OCI-LY1 (cell line): ENCODE measurements at regions not wholly inside any gene's neighbourhood (a gene's known extent, or its start where the extent isn't known, plus 50 kb on each side); places are given as distances from the start of the nearest gene placed in this dataset.
"Not testable (repeated sequence)": the region's sequence is repeated elsewhere in the genome, so short reads cannot be mapped to it uniquely, and the experiment has no call there.

Experiments
- H2AFZ ChIP-seq: fragments of 200-600 bp; sonication (generic), shearing (Covaris generic); 2 replicates; pipeline ENCODE4 v1.6.0; 2014; ENCODE audit warnings: antibody characterized with exemption, mild to moderate bottlenecking, low read length
- H3F3A ChIP-seq: fragments of 200-600 bp; sonication (generic), shearing (Covaris generic); 2 replicates; pipeline ENCODE4 v1.6.0; 2014; ENCODE audit warnings: mild to moderate bottlenecking, antibody characterized with exemption, low read length, moderate library complexity; ENCODE audit not compliant: insufficient read depth
- H3K27ac ChIP-seq: fragments of 200-600 bp; sonication (generic); 2 replicates; pipeline ENCODE4 v1.5.1; 2014; ENCODE audit warnings: low read length, mixed run types, mild to moderate bottlenecking, low read depth; ENCODE audit not compliant: poor library complexity, severe bottlenecking
- H3K27me3 ChIP-seq: fragments of 200-600 bp; sonication (generic); 2 replicates; pipeline ENCODE4 v1.6.0; 2014; ENCODE audit warnings: antibody characterized with exemption, mild to moderate bottlenecking, low read length, moderate library complexity; ENCODE audit not compliant: insufficient read depth
- H3K36me3 ChIP-seq: fragments of 200-600 bp; sonication (generic); 2 replicates; pipeline ENCODE4 v1.6.1; 2014; ENCODE audit warnings: mild to moderate bottlenecking, antibody characterized with exemption, low read length, moderate library complexity, mixed read lengths; ENCODE audit not compliant: insufficient read depth
- H3K4me1 ChIP-seq: fragments of 200-600 bp; sonication (generic); 2 replicates; pipeline ENCODE4 v1.5.1; 2014; ENCODE audit warnings: mild to moderate bottlenecking, low read length, moderate library complexity; ENCODE audit not compliant: insufficient read depth, severe bottlenecking
- H3K4me2 ChIP-seq: fragments of 200-600 bp; sonication (generic), shearing (Covaris generic); 2 replicates; pipeline ENCODE4 v1.6.1; 2014; ENCODE audit warnings: low read length
- H3K4me3 ChIP-seq: fragments of 200-600 bp; sonication (generic); 2 replicates; pipeline ENCODE4 v1.5.1; 2014; ENCODE audit warnings: low read length, low read depth, mild to moderate bottlenecking, mixed read lengths; ENCODE audit not compliant: poor library complexity, severe bottlenecking
- H3K79me2 ChIP-seq: fragments of 200-600 bp; shearing (Covaris generic); 2 replicates; pipeline ENCODE4 v1.6.1; 2016; ENCODE audit warnings: mixed run types, low read length, mixed read lengths; ENCODE audit not compliant: insufficient read depth
- H3K9ac ChIP-seq: fragments of 200-600 bp; sonication (generic), shearing (Covaris generic); 2 replicates; pipeline ENCODE4 v1.6.1; 2014; ENCODE audit warnings: mild to moderate bottlenecking, low read length, mixed read lengths
- H3K9me2 ChIP-seq: fragments of 200-600 bp; sonication (generic), shearing (Covaris generic); 2 replicates; pipeline ENCODE4 v1.6.1; 2014; ENCODE audit warnings: low read depth, mild to moderate bottlenecking, low read length, mixed read lengths
- H3K9me3 ChIP-seq: fragments of 200-600 bp; shearing (Covaris generic); 2 replicates; pipeline ENCODE4 v1.6.1; 2014; ENCODE audit warnings: low read length, mixed read lengths
- H4K20me1 ChIP-seq: fragments of 200-600 bp; sonication (generic), shearing (Covaris generic); 2 replicates; pipeline ENCODE4 v1.6.0; 2016; ENCODE audit warnings: mild to moderate bottlenecking, low read length; ENCODE audit not compliant: insufficient read depth
- EZH2 ChIP-seq: fragments of 200-600 bp; sonication (generic), shearing (Covaris generic); IDR thresholded peaks from 2 replicates; pipeline ENCODE4 v1.8.0; 2017; ENCODE audit warnings: borderline replicate concordance, mixed run types, mild to moderate bottlenecking, antibody characterized with exemption, low read length, moderate library complexity, mixed read lengths
- TF ChIP-seq, protein P1 (sequence below): fragments of 200-600 bp; sonication (generic), shearing (Covaris generic); IDR thresholded peaks from 2 replicates; pipeline ENCODE4 v1.5.1; 2017; ENCODE audit warnings: mild to moderate bottlenecking, antibody characterized with exemption, low read length, moderate library complexity, mixed read lengths

DNA sequence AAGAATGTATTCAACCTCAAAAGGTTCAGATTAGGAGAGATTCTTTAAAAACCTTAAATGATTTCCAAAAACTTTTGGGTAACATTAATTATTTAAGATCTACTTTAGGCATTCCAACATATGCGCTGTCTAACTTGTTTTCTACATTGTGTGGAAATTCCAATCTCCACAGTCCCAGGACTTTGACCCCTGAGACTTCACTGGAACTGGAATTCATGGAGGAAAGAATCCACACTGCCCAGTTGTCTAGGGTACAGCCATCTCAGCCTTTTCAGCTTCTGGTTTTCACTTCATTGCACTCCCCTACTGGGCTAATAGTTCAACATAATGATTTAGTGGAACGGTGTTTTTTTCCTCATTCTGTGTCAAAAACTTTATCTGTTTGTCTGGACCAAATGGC lies 161.5 kb downstream of the IER5 start:
- H3K79me2 ChIP-seq, result no peaks in the 10 kb centered on the region
- H2AFZ ChIP-seq, result no peak overlapping the region
- H3F3A ChIP-seq, result no peaks in the 10 kb centered on the region
- H3K4me3 ChIP-seq, result no peak overlapping the region
- H3K36me3 ChIP-seq, result no peaks in the 10 kb centered on the region
- no peak overlapping the region for H3K9ac ChIP-seq
- no peaks in the 10 kb centered on the region for H4K20me1 ChIP-seq
- no peak overlapping the region for H3K27ac ChIP-seq
- TF ChIP-seq, protein P1, sequence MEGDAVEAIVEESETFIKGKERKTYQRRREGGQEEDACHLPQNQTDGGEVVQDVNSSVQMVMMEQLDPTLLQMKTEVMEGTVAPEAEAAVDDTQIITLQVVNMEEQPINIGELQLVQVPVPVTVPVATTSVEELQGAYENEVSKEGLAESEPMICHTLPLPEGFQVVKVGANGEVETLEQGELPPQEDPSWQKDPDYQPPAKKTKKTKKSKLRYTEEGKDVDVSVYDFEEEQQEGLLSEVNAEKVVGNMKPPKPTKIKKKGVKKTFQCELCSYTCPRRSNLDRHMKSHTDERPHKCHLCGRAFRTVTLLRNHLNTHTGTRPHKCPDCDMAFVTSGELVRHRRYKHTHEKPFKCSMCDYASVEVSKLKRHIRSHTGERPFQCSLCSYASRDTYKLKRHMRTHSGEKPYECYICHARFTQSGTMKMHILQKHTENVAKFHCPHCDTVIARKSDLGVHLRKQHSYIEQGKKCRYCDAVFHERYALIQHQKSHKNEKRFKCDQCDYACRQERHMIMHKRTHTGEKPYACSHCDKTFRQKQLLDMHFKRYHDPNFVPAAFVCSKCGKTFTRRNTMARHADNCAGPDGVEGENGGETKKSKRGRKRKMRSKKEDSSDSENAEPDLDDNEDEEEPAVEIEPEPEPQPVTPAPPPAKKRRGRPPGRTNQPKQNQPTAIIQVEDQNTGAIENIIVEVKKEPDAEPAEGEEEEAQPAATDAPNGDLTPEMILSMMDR, result no peak
- TF ChIP-seq EZH2, result no peak
- no peaks in the 10 kb centered on the region for H3K27me3 ChIP-seq
- no peaks in the 10 kb centered on the region for H3K9me2 ChIP-seq
- H3K9me3 ChIP-seq, result no peaks in the 10 kb centered on the region
- no peak overlapping the region for H3K4me2 ChIP-seq
- no peaks in the 10 kb centered on the region for H3K4me1 ChIP-seq

DNA sequence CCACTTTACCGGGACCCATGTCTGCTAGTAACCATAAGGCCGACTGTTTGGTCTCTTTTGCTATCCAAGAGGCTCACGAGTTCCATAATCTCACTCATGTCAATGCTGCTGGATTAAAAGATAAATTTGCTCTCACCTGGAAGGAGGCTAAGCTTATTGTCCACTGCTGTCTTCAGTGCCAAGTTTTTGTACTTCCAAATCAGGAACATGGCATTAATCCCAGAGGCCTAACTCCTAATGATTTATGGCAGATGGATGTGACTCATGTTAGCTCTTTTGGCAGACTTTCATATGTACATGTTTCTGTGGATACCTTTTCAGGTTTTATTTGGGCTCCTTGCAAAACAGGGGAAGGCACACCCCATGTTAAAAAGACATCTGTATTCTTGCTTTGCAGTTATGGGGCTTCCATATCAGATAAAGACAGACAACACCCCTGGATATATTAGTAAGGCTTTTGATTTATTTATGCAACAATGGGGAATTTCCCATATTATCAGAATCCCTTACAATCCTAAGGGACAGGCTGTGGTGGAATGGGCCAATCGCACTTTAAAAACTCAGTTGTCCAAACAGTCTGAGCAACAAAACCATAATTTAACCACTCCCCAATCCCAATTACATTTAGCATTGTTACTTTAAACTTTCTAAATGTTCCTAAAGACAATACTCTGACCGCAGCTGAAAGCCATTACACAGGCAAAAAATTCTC lies 162.7 kb downstream of the IER5 start:
- Histone ChIP-seq H3K9ac (no peak overlapping the region), H3K9me3 (no peaks in the 10 kb centered on the region), H3K4me2 (no peak overlapping the region), H3K27me3 (no peaks in the 10 kb centered on the region), H4K20me1 (no peaks in the 10 kb centered on the region), H2AFZ (no peak overlapping the region), H3K36me3 (no peaks in the 10 kb centered on the region), H3F3A (no peaks in the 10 kb centered on the region), H3K27ac (no peak overlapping the region), H3K4me3 (no peak overlapping the region), H3K79me2 (no peaks in the 10 kb centered on the region), H3K9me2 (no peaks in the 10 kb centered on the region), H3K4me1 (no peaks in the 10 kb centered on the region)
- TF ChIP-seq, protein P1, result no peak

DNA sequence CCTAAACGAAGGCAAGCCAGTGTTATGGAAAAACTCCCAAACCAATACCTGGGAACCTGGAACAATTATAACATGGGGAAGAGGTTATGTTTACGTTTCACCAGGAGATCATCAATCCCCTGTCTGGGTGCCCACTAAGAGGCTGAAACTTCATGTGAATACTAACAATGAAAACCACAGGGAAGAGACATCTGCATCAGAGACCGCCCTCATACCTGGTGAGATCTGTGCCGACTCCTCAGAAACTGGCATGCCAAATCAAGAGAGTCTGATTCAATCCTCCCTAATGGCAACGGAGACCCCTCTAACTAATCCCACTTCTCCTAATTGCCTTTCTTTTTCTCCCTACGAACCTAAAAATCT lies 163.2 kb downstream of the IER5 start:
- H3K9me2 ChIP-seq, result no peaks in the 10 kb centered on the region
- TF ChIP-seq, protein P1, result no peak
- no peak for TF ChIP-seq EZH2

DNA sequence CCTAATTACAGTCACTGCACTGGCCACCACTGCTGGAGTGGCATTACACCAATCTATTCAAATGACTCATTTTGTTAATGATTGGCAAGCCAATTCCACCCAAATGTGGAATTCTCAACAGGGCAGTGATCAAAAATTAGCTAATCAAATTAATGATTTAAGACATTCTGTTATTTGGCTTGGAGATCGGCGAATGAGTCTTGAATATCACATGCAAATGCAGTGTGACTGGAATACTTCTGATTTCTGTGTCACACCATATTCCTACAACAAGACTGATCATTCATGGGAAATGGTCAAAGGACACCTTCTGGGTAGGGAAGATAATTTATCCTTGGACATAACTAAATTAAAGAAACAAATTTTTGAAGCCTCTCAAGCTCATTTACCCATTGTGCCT lies 165.1 kb downstream of the IER5 start:
- H3K9ac ChIP-seq, H3K9me2 ChIP-seq, H3K9me3 ChIP-seq, H3K27ac ChIP-seq, H3K36me3 ChIP-seq, H3F3A ChIP-seq, H3K4me3 ChIP-seq, H2AFZ ChIP-seq, H3K4me1 ChIP-seq, H4K20me1 ChIP-seq, H3K27me3 ChIP-seq, H3K4me2 ChIP-seq, H3K79me2 ChIP-seq: not testable (repeated sequence)

More for the DNA sequence above, 163.2 kb downstream of the IER5 start:
- Histone ChIP-seq H3K79me2 (no peaks in the 10 kb centered on the region), H3K4me1 (no peaks in the 10 kb centered on the region), H4K20me1 (no peaks in the 10 kb centered on the region), H2AFZ (no peak overlapping the region), H3K27me3 (no peaks in the 10 kb centered on the region), H3F3A (no peaks in the 10 kb centered on the region), H3K9me3 (no peaks in the 10 kb centered on the region), H3K4me3 (no peak overlapping the region), H3K4me2 (no peak overlapping the region), H3K27ac (no peak overlapping the region), H3K9ac (no peak overlapping the region), H3K36me3 (no peaks in the 10 kb centered on the region)
